ENCODE measurements at regions not wholly inside any gene's neighbourhood (a gene's known extent, or its start where the extent isn't known, plus 50 kb on each side); places are given as distances from the start of the nearest gene placed in this dataset.

DNA sequence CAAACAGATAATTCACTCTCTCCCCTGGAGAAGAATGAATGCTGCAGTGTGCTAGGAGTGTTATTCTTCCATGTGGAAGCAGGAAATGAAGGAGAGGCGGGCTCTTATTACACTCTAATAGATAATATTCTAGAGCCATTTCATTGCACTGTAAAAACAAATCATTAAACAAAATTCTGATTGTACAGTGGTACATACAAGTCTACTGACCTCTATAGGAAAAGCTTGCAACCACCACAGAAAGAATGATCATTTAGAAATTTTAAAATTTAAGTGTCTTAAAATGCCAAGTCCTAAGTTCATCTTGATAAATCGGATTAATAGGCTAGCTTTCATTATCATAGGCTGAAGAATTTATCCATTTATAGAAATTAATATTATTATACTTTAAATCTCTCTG, 960.3 kb upstream of the LRRN3 start:
- DNase-seq = no peak
- Histone ChIP-seq H3K27me3 (ENCODE audit: control insufficient read depth, insufficient read depth, low read length) (no peaks in the 10 kb centered on the region), H3K9me3 (ENCODE audit: control insufficient read depth, low read depth, low read length) (no peaks in the 10 kb centered on the region), H3K4me3 (ENCODE audit: low read length) (no peak overlapping the region), H3K4me1 (ENCODE audit: control insufficient read depth, insufficient read depth, low read length) (no peaks in the 10 kb centered on the region), H3K27ac (ENCODE audit: low read length) (no peak overlapping the region), H3K36me3 (ENCODE audit: control insufficient read depth, insufficient read depth, low read length) (no peaks in the 10 kb centered on the region)
- no CpG with 5 or more reads among the region's 2 CpGs for WGBS (ENCODE audit: insufficient coverage, low lambda C conversion rate)

GRCh38 chr7:110131344-110131743, 959.6 kb upstream of the LRRN3 start:
- Histone ChIP-seq H3K4me3 (ENCODE audit: low read length) (no peak overlapping the region), H3K27me3 (ENCODE audit: control insufficient read depth, insufficient read depth, low read length) (no peaks in the 10 kb centered on the region), H3K36me3 (ENCODE audit: control insufficient read depth, insufficient read depth, low read length) (no peaks in the 10 kb centered on the region), H3K9me3 (ENCODE audit: control insufficient read depth, low read depth, low read length) (no peaks in the 10 kb centered on the region), H3K27ac (ENCODE audit: low read length) (no peak overlapping the region), H3K4me1 (ENCODE audit: control insufficient read depth, insufficient read depth, low read length) (no peaks in the 10 kb centered on the region)
- DNase-seq = no peak

- Histone ChIP-seq H3K4me1 (ENCODE audit: control insufficient read depth, insufficient read depth, low read length) (no peaks in the 10 kb centered on the region), H3K36me3 (ENCODE audit: control insufficient read depth, insufficient read depth, low read length) (no peaks in the 10 kb centered on the region), H3K9me3 (ENCODE audit: control insufficient read depth, low read depth, low read length) (no peaks in the 10 kb centered on the region), H3K27ac (ENCODE audit: low read length) (no peak overlapping the region), H3K4me3 (ENCODE audit: low read length) (no peak overlapping the region), H3K27me3 (ENCODE audit: control insufficient read depth, insufficient read depth, low read length) (no peaks in the 10 kb centered on the region)
- DNase-seq = no peak
Observed at GRCh38 chr7:110139056-110139455, 951.9 kb upstream of the LRRN3 start.

DNA sequence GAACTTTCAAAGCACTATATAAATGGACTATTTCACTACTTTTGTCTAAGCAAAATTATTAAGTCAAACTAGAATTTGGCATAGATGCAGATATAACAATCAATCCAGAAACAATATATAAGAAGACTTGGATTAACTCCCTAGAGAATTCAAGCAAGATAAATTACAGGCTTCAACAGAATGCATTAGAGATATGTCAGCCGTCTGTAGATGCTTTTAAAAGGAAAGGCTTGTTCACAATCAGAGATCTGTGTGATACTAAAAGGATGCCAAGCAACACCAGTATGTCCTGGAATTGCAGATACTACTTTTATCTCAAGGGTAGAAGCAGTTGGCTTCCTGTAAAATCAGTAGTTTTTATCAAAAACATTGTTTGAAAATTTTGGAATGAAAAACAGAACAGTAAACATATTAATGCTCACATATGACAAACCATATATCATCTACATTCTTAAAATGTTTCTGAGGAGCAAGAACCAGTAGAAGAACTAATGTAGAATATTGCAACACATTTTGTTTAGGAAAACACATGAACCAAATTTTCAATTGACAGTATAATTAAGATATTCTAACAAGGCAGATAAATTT, 947.9 kb upstream of the LRRN3 start:
- no peaks in the 10 kb centered on the region for H3K9me3 ChIP-seq (ENCODE audit: control insufficient read depth, low read depth, low read length)
- H3K4me1 ChIP-seq (ENCODE audit: control insufficient read depth, insufficient read depth, low read length) = no peaks in the 10 kb centered on the region
- 33% methylated on average over 1 of the region's 1 CpG for whole genome bisulfite sequencing (ENCODE audit: insufficient coverage, low lambda C conversion rate)
- H3K36me3 ChIP-seq (ENCODE audit: control insufficient read depth, insufficient read depth, low read length) = no peaks in the 10 kb centered on the region
- H3K4me3 ChIP-seq (ENCODE audit: low read length) = no peak overlapping the region
- no peak overlapping the region for H3K27ac ChIP-seq (ENCODE audit: low read length)
- DNase-seq = no peak
- H3K27me3 ChIP-seq (ENCODE audit: control insufficient read depth, insufficient read depth, low read length) = no peaks in the 10 kb centered on the region

DNA sequence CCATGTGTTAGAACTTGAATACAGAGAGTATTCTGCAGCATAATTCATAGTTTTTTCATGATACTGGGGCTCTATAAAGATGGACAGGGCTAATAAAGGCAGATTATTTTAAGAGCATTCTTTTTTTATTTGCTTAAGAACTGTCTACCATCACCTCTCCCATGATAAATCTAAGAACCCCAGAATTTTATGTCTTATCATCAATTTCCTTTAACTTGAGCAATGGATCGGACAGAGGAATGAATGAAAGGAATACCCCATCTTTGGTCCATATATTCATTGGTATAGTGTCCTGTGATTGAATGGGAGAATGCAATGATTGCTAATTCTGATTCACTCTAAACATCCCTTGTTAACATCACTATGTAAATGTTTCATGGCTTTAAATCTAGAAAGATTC, 946.3 kb upstream of the LRRN3 start:
- H3K9me3 ChIP-seq (ENCODE audit: control insufficient read depth, low read depth, low read length) = no peaks in the 10 kb centered on the region
- H3K4me1 ChIP-seq (ENCODE audit: control insufficient read depth, insufficient read depth, low read length) = no peaks in the 10 kb centered on the region
- H3K4me3 ChIP-seq (ENCODE audit: low read length) = no peak overlapping the region
- no peaks in the 10 kb centered on the region for H3K36me3 ChIP-seq (ENCODE audit: control insufficient read depth, insufficient read depth, low read length)
- no peaks in the 10 kb centered on the region for H3K27me3 ChIP-seq (ENCODE audit: control insufficient read depth, insufficient read depth, low read length)
- no peak for DNase-seq
- WGBS (ENCODE audit: insufficient coverage, low lambda C conversion rate) = no CpG with 5 or more reads among the region's 1 CpG
- no peak overlapping the region for H3K27ac ChIP-seq (ENCODE audit: low read length)

- DNase-seq = no peak
- H3K4me1 ChIP-seq (ENCODE audit: control insufficient read depth, insufficient read depth, low read length) = no peaks in the 10 kb centered on the region
- H3K27me3 ChIP-seq (ENCODE audit: control insufficient read depth, insufficient read depth, low read length) = no peaks in the 10 kb centered on the region
- no peak overlapping the region for H3K27ac ChIP-seq (ENCODE audit: low read length)
- no peaks in the 10 kb centered on the region for H3K36me3 ChIP-seq (ENCODE audit: control insufficient read depth, insufficient read depth, low read length)
- no peaks in the 10 kb centered on the region for H3K9me3 ChIP-seq (ENCODE audit: control insufficient read depth, low read depth, low read length)
- no peak overlapping the region for H3K4me3 ChIP-seq (ENCODE audit: low read length)
- no CpG with 5 or more reads among the region's 6 CpGs for WGBS (ENCODE audit: insufficient coverage, low lambda C conversion rate)
Observed at GRCh38 chr7:110148054-110148453, 942.9 kb upstream of the LRRN3 start.

DNA sequence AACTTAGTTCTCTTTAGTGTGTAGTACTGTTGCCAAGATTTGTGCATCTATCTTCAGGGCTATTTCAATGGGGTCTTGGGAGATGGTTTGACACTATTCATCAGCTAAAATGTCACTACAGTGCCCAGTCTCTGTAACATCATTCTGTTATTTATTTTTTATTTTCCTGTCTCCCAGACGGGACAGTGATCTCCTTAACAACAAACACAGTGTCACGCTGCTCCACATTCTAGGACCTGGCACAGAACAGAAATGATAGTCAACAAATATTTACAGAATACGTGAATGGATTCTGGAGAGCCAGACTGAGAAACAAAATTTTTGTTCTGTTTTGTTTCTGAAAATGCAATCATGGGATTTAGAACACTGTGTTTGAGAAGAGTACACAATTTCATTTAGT, 937.7 kb upstream of the LRRN3 start:
- no peaks in the 10 kb centered on the region for H3K4me1 ChIP-seq (ENCODE audit: control insufficient read depth, insufficient read depth, low read length)
- DNase-seq = no peak
- H3K9me3 ChIP-seq (ENCODE audit: control insufficient read depth, low read depth, low read length) = no peaks in the 10 kb centered on the region
- no peaks in the 10 kb centered on the region for H3K27me3 ChIP-seq (ENCODE audit: control insufficient read depth, insufficient read depth, low read length)
- H3K36me3 ChIP-seq (ENCODE audit: control insufficient read depth, insufficient read depth, low read length) = no peaks in the 10 kb centered on the region
- H3K4me3 ChIP-seq (ENCODE audit: low read length) = no peak overlapping the region
- WGBS (ENCODE audit: insufficient coverage, low lambda C conversion rate) = 100% methylated on average over 2 of the region's 3 CpGs
- H3K27ac ChIP-seq (ENCODE audit: low read length) = no peak overlapping the region

DNA sequence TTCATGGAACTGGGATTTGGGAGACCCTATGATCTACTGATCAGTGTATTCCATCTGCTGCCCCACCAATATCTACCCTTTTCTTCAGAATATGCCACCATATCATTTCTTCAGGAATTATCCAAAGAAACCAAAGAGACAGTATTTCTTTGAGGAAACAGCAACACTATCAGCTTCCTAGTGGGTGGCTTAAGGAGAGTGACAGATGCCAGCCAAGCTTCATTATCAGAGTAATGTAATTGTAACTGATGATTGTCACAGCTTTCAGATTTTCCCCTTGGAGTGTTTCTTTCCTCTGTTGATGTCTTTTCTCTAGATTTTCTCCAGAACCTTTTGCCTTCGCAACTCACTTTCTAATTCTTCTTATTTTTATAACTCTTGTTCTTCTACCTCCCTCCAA, 934.4 kb upstream of the LRRN3 start:
- no peaks in the 10 kb centered on the region for H3K4me1 ChIP-seq (ENCODE audit: control insufficient read depth, insufficient read depth, low read length)
- no peaks in the 10 kb centered on the region for H3K9me3 ChIP-seq (ENCODE audit: control insufficient read depth, low read depth, low read length)
- H3K27ac ChIP-seq (ENCODE audit: low read length) = no peak overlapping the region
- WGBS (ENCODE audit: insufficient coverage, low lambda C conversion rate) = 100% methylated on average over 1 of the region's 1 CpG
- H3K36me3 ChIP-seq (ENCODE audit: control insufficient read depth, insufficient read depth, low read length) = no peaks in the 10 kb centered on the region
- no peaks in the 10 kb centered on the region for H3K27me3 ChIP-seq (ENCODE audit: control insufficient read depth, insufficient read depth, low read length)
- no peak for DNase-seq
- no peak overlapping the region for H3K4me3 ChIP-seq (ENCODE audit: low read length)

DNA sequence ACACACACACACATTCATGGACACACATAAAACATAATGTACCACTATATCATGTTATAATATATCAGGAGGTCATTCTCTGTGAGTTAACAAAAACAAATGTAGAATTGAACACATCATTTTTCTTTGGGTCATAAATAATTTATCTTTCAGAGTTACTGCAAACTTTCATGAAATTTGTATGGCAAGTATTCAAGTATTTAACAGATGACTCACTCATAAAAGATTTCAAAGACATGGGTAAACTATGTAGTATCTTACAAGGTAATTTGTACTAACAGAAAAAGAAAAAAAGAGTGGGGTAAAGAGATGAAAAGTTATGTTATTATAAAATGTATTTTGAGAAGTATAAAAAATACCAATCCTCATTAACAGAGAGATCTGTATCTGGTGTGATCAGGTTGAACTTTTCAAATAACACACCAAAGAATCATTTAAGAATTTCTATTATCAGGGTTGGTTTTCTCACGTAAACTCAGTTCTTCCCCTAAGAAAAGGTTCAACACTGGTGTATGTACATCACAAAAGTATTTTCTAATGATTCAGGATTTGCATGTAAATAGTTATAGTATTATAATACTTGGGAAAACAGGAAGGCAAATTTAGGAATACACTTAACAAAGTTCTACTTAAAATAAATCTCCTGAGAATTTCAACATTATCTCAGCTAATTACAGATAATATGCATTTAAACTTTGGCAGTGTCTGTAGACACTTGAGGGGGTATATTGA, 933.1 kb upstream of the LRRN3 start:
- H3K27ac ChIP-seq (ENCODE audit: low read length) = no peak overlapping the region
- no peaks in the 10 kb centered on the region for H3K27me3 ChIP-seq (ENCODE audit: control insufficient read depth, insufficient read depth, low read length)
- no peak for DNase-seq
- H3K4me3 ChIP-seq (ENCODE audit: low read length) = no peak overlapping the region
- no peaks in the 10 kb centered on the region for H3K36me3 ChIP-seq (ENCODE audit: control insufficient read depth, insufficient read depth, low read length)
- no peaks in the 10 kb centered on the region for H3K4me1 ChIP-seq (ENCODE audit: control insufficient read depth, insufficient read depth, low read length)
- WGBS (ENCODE audit: insufficient coverage, low lambda C conversion rate) = 100% methylated on average over 1 of the region's 1 CpG
- H3K9me3 ChIP-seq (ENCODE audit: control insufficient read depth, low read depth, low read length) = no peaks in the 10 kb centered on the region

- H3K4me3 ChIP-seq (ENCODE audit: low read length) = no peak overlapping the region
- H3K27ac ChIP-seq (ENCODE audit: low read length) = no peak overlapping the region
- H3K4me1 ChIP-seq (ENCODE audit: control insufficient read depth, insufficient read depth, low read length) = peaks cover 19% of the 10 kb centered on the region
- H3K27me3 ChIP-seq (ENCODE audit: control insufficient read depth, insufficient read depth, low read length) = no peaks in the 10 kb centered on the region
- no peaks in the 10 kb centered on the region for H3K36me3 ChIP-seq (ENCODE audit: control insufficient read depth, insufficient read depth, low read length)
- 76% methylated on average over 2 of the region's 3 CpGs for whole genome bisulfite sequencing (ENCODE audit: insufficient coverage, low lambda C conversion rate)
- no peaks in the 10 kb centered on the region for H3K9me3 ChIP-seq (ENCODE audit: control insufficient read depth, low read depth, low read length)
- DNase-seq = no peak
Observed at GRCh38 chr7:110168010-110168409, 922.9 kb upstream of the LRRN3 start.

GRCh38 chr7:110170841-110171240, 920.1 kb upstream of the LRRN3 start:
- no peaks in the 10 kb centered on the region for H3K9me3 ChIP-seq (ENCODE audit: control insufficient read depth, low read depth, low read length)
- peak overlapping the region; percentile 52 for H3K27ac ChIP-seq (ENCODE audit: low read length)
- no peaks in the 10 kb centered on the region for H3K27me3 ChIP-seq (ENCODE audit: control insufficient read depth, insufficient read depth, low read length)
- DNase-seq = peak; percentile 65 to 89
- H3K4me3 ChIP-seq (ENCODE audit: low read length) = no peak overlapping the region
- 33% methylated on average over 1 of the region's 2 CpGs for WGBS (ENCODE audit: insufficient coverage, low lambda C conversion rate)
- H3K4me1 ChIP-seq (ENCODE audit: control insufficient read depth, insufficient read depth, low read length) = peaks cover 19% of the 10 kb centered on the region
- no peaks in the 10 kb centered on the region for H3K36me3 ChIP-seq (ENCODE audit: control insufficient read depth, insufficient read depth, low read length)
